Fibroblast of skin of right biceps (primary cell): ENCODE measurements at regions not wholly inside any gene's neighbourhood (a gene's known extent, or its start where the extent isn't known, plus 50 kb on each side); places are given as distances from the start of the nearest gene placed in this dataset.

Experiments used
- DNase-seq: peaks from one replicate; pipeline ENCODE4 v3.0.0-alpha.2; 2013

DNA sequence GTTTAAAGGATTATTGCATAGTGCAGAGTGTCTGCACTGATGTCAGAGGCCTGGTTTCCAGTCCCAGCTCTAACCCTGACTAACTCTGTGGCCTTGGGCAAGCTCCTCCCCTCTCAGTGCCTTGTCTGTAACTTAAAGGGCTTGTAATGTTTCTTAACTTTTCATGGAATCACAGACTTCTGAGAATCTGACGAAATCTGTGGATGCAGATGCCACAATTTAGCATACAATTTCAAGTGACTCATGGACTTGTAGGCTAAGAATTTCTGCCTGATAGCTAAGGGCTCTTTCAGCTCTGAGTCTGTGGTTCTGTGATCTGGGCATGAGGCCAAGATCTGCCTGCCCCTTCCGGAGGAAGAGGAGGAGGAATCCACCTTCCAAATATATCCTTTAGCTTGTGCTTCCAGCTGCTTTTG lies 236.9 kb downstream of the AR start:
- peak; percentile 95 for DNase-seq

DNA sequence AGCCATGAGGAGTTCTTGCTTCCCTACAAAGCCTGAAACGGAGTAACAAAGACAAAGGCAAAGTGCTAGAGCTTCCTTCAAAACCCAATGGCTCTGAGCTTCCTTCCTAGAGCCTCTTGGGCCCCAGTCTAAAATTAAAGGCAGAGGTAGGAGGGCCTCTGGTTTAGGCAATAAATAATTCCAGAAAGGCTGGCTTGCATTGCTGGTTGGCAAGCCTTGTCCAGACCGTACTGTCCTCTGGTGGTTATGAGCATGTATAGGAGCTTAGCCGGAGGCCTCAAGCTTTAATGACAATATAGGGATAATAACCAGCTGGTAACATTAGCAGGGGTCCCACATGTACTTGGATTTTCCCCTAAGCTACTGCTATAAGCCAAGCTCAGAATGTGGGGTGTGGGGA lies 237.3 kb downstream of the AR start:
- no peak for DNase-seq

DNA sequence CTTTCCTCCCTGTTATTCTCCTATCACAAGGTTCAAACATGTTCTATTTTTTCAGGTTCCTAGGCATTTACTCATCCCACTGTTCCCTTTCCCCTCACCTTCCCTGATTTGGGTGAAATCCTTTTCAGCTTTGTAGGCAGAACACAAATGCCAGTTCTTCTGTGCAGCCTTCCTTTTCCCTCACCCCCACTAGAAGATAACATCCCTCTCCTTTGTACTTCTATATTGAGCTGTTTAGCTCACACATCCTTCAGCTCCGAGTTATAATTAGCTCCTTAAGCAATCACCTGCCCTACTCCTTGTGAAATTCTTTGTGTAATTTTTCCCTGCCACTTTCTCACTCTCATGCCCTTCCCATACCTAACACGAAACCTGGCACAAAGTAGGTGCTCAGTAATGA lies 240.9 kb downstream of the AR start:
- no peak for DNase-seq

DNA sequence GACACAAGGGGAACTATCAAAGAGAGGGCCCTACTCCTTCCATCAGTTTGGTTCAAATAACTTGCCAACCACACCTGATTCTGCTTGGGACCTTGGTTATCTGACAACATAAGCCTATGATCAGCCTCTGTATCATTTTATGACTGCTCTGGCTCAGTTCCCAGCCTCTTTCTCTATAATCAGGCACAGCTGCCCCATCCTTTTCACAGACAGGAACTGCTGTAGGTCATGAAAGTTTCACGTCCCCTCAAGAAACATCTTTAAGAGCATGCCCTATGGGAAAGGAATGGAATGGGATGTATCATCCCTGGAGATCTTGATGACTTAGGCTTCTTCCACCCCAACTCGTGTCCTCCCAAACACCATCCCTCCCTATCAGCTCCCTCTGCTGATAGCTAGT lies 243.4 kb downstream of the AR start:
- DNase-seq: peak; percentile 34

DNA sequence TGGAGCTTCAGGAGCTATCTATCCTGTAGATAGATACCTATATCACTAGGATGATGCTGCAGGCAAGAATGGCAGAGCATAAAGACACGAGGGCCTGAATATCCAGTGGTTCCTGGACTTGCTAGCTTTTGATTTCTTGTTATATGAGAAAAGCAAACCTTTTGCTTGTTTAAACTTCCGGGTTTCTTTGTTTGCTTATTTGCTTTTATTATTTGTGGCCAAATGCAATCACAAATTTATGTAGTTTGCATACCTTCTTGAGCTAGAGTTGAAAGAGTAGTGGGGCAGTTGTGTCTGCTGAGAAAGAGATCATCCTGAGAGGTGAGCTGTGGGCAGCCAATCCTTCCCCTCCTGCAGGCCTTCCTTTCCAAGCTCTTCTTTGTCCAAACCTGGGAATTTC lies 245.7 kb downstream of the AR start:
- DNase-seq: no peak
